ENCODE measurements at regions not wholly inside any gene's neighbourhood (a gene's known extent, or its start where the extent isn't known, plus 50 kb on each side); places are given as distances from the start of the nearest gene placed in this dataset.

- no peak for TF ChIP-seq ZNF614 (CRISPR knock-in tag; IDR thresholded peaks at IDR 0.05; ENCODE audit: borderline replicate concordance)
- TF ChIP-seq HNRNPL (IDR thresholded peaks at IDR 0.05; ENCODE audit: low read depth, low read length): no peak
- TF ChIP-seq, protein P1, sequence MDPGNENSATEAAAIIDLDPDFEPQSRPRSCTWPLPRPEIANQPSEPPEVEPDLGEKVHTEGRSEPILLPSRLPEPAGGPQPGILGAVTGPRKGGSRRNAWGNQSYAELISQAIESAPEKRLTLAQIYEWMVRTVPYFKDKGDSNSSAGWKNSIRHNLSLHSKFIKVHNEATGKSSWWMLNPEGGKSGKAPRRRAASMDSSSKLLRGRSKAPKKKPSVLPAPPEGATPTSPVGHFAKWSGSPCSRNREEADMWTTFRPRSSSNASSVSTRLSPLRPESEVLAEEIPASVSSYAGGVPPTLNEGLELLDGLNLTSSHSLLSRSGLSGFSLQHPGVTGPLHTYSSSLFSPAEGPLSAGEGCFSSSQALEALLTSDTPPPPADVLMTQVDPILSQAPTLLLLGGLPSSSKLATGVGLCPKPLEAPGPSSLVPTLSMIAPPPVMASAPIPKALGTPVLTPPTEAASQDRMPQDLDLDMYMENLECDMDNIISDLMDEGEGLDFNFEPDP (CRISPR knock-in tag; conservative IDR thresholded peaks at IDR 0.05): no peak
- no peak for TF ChIP-seq ZNF354B (CRISPR knock-in tag; IDR thresholded peaks at IDR 0.05)
- no peak for TF ChIP-seq CTCF (CRISPR knock-in tag; IDR thresholded peaks at IDR 0.05)
- TF ChIP-seq CREB1 (IDR thresholded peaks at IDR 0.05): no peak
- TF ChIP-seq CREB1 (CRISPR knock-in tag; IDR thresholded peaks at IDR 0.05): no peak
- TF ChIP-seq POLR2A (IDR thresholded peaks at IDR 0.05; ENCODE audit: insufficient read depth in 1 of 2, low read depth in 2 of 2, low read length in 2 of 2): no peak
- no peak for TF ChIP-seq YY1 (IDR thresholded peaks at IDR 0.05; ENCODE audit: insufficient read depth, insufficient replicate concordance, low read depth, low read length)
Observed at GRCh38 chr14:97306133-97306759, 509.1 kb downstream of the VRK1 start.

All from HepG2 (cell line).